Adipocyte (in vitro differentiated cells): ENCODE measurements at regions not wholly inside any gene's neighbourhood (a gene's known extent, or its start where the extent isn't known, plus 50 kb on each side); places are given as distances from the start of the nearest gene placed in this dataset.
A peak's percentile ranks its signal among the peaks of the same experiment; 100 is the strongest.

ENCODE experiments used
- DNase-seq: peaks from one replicate; pipeline ENCODE4 v3.0.0-alpha.2; 2015; ENCODE audit warnings: low read depth
- H3K27me3 ChIP-seq: replicated peaks from 2 replicates; pipeline ENCODE4 v1.7.0; 2013; ENCODE audit warnings: mild to moderate bottlenecking, low read length, moderate library complexity; ENCODE audit not compliant: control insufficient read depth, insufficient read depth
- H3K36me3 ChIP-seq: 2 replicates; pipeline ENCODE4 v1.7.0; 2013; ENCODE audit warnings: low read length, mild to moderate bottlenecking, moderate library complexity; ENCODE audit not compliant: control insufficient read depth, insufficient read depth, severe bottlenecking
- H3K4me1 ChIP-seq: 2 replicates; pipeline ENCODE4 v1.7.0; 2013; ENCODE audit warnings: mild to moderate bottlenecking, low read length, moderate library complexity; ENCODE audit not compliant: control insufficient read depth, insufficient read depth
- H3K4me3 ChIP-seq: 2 replicates; pipeline ENCODE4 v1.7.0; 2013; ENCODE audit warnings: mild to moderate bottlenecking, low read length, moderate library complexity
- H3K9ac ChIP-seq: 2 replicates; pipeline ENCODE4 v1.7.0; 2013; ENCODE audit warnings: mild to moderate bottlenecking, low read length, moderate library complexity
- H3K9me3 ChIP-seq: 2 replicates; pipeline ENCODE4 v1.7.0; 2013; ENCODE audit warnings: mild to moderate bottlenecking, low read length, moderate library complexity; ENCODE audit not compliant: control insufficient read depth

DNA sequence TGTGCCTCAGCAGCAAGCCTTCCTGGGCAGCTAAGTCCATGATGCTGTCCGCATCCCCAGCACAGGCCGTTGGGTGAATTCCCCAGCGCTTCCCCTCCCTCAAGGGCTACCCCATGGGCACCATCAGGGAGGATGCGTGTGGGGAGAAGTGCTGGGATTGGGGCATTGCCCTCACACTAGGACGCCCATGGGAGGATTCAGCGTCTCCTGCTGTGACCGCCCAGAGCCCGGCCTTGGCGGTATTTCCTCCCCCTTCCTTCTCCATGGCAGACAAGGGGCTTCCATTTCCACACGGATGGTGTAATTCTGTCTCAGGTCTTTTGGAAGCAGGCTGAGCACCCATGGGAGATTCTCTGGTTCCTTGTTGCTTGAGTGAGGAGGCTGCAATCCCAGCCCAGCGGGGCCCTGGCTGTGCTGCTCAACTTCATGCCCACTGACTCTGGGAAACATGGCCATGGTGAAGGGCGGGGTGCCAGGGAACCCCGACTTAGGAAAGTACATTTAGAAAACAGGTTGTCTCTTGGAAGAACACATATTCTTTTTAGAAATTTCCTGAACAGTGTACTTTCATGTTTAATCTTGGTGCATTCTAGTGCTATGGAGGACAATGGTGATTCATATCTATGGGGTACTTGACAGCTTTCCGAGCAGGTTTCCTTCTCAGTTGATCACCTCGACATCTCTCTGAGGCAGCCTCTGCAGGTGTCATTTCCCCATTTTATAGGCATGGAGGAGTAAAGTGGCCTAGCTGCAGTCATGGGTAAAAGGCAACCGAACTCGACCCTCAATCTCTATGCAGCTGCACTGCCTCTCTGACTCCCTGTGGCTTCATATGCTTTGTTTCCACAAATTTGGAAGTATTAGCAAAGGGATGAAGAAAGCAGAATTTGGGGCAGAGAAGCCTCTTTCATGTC is 178.2 kb upstream of the CST7 start:
- Histone ChIP-seq H3K4me1 (peaks cover 10% of the 10 kb centered on the region), H3K4me3 (no peak overlapping the region), H3K9me3 (peaks cover 5% of the 10 kb centered on the region), H3K27me3 (peaks cover 34% of the 10 kb centered on the region), H3K9ac (no peak overlapping the region), H3K36me3 (no peaks in the 10 kb centered on the region)
- DNase-seq = no peak

DNA sequence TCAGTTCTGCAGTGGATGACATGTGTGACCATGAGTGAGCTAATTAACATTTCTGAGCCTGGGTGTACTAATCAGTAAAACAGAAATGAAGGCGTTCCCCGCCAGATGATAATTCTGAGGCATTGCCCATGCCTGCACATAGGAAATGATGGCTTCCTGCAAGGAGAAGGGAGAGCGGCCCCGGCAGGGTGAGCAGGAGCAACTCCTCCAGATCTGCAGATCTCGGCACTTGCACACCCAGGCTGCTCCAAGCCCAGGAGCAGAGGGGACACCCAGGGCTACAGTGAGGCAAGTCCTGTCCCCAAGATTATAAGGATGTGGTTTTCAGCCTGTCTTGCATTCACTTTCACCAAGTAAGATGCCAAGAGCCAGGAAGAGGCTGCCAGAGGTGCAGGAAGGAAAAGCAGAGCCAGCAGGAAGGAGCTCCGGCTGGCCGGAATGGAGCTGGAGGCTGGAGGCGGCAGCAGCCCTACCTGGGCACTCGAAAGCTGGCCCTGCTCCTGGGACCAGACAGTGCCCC is 177.5 kb upstream of the CST7 start:
- H3K9ac ChIP-seq = no peak overlapping the region
- no peaks in the 10 kb centered on the region for H3K36me3 ChIP-seq
- peaks cover 29% of the 10 kb centered on the region for H3K27me3 ChIP-seq
- no peak overlapping the region for H3K4me3 ChIP-seq
- H3K4me1 ChIP-seq = peaks cover 10% of the 10 kb centered on the region
- no peak for DNase-seq
- peaks cover 5% of the 10 kb centered on the region for H3K9me3 ChIP-seq

DNA sequence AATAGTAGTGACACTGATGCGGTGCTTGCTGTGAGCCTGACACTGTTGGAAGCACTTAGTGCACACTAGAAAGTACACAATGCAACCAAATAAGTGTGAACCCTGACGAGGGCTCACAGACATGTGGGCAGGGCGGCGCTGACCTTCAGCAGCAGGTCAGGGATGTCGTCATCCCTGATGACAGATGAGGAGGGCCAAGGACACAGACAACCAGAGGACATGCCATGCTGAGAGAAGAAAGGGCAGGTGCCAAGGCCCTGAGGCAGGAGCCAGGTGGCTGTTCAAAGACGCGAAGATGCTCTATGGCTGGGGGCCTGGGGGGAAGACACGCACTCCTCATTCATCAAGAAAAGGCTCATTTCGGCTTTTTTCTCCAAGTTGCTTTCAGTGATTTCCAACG is 176.4 kb upstream of the CST7 start:
- Histone ChIP-seq H3K27me3 (peaks cover 29% of the 10 kb centered on the region), H3K4me1 (peaks cover 10% of the 10 kb centered on the region), H3K9ac (no peak overlapping the region), H3K36me3 (no peaks in the 10 kb centered on the region), H3K4me3 (no peak overlapping the region), H3K9me3 (peaks cover 5% of the 10 kb centered on the region)
- no peak for DNase-seq

DNA sequence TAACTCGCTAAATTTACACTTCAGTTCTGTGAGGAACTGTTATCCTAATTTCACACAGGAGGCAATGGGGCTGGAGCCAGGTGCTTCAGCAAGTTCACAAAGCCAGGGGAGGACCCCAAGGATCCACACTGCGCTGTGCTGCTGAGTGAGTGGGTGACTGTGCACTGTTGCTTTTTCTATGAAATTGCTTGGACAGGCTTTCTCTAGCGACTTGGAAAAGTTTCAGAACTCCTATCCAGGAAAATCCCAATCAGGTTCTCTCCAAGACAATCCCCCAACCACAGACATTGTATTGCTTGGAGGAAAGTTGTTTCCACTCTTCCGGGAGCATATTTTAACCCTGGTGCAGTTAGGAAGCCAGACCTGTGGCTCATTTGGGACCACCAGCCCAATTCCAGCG is 175.9 kb upstream of the CST7 start:
- DNase-seq = no peak

DNA sequence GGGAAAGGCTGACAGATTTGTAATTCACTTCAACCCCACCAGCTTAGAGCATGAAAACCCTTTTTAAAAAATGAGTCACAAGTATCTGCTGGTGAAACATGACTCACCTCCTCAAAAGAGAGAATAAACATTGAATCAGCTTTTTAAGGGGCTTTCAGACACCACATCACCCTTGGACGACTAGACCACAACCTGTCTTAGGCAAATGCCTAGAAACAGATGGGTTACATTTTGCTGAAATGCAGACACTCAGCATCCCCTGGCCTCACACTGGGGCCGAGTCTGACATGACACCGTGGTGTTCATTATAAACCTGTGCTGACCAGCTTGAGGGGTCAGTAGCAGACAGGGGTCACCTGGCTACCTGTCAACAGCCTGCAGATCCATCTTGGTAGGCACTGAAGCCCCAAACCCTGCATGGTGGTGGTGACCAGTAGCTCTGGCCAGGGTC is 175.3 kb upstream of the CST7 start:
- DNase-seq = peak; percentile 62
- H3K9me3 ChIP-seq = peaks cover 5% of the 10 kb centered on the region
- H3K36me3 ChIP-seq = no peaks in the 10 kb centered on the region

More for the DNA sequence above, 175.9 kb upstream of the CST7 start:
- Histone ChIP-seq H3K9me3 (peaks cover 5% of the 10 kb centered on the region), H3K4me1 (peaks cover 10% of the 10 kb centered on the region), H3K4me3 (no peak overlapping the region), H3K27me3 (peaks cover 34% of the 10 kb centered on the region), H3K9ac (no peak overlapping the region), H3K36me3 (no peaks in the 10 kb centered on the region)

DNA sequence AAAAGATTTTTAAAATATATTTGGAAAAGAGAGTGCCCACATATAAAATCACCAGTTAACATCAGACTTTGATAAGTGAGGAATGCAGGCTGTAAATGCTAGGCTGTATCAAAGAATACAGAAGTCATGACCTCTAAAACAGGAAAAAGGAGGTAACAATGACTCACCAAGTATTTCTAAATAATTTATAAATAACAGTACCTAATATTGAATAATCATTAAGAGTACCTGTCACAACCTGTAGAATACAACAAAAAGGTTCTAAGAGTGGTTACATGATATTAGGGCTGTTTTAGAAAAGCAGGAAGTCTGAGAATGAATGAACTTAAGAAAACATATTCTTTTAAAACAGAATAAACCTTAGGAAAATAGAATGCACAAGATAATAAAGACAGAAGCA is 173.1 kb upstream of the CST7 start:
- H3K4me1 ChIP-seq = peaks cover 10% of the 10 kb centered on the region
- no peaks in the 10 kb centered on the region for H3K36me3 ChIP-seq
- no peak for DNase-seq
- H3K9me3 ChIP-seq = peaks cover 5% of the 10 kb centered on the region
- peaks cover 32% of the 10 kb centered on the region for H3K27me3 ChIP-seq
- no peak overlapping the region for H3K4me3 ChIP-seq
- no peak overlapping the region for H3K9ac ChIP-seq

More for the DNA sequence above, 175.3 kb upstream of the CST7 start:
- Histone ChIP-seq H3K27me3 (peaks cover 36% of the 10 kb centered on the region), H3K4me1 (peaks cover 10% of the 10 kb centered on the region), H3K9ac (no peak overlapping the region), H3K4me3 (no peak overlapping the region)

DNA sequence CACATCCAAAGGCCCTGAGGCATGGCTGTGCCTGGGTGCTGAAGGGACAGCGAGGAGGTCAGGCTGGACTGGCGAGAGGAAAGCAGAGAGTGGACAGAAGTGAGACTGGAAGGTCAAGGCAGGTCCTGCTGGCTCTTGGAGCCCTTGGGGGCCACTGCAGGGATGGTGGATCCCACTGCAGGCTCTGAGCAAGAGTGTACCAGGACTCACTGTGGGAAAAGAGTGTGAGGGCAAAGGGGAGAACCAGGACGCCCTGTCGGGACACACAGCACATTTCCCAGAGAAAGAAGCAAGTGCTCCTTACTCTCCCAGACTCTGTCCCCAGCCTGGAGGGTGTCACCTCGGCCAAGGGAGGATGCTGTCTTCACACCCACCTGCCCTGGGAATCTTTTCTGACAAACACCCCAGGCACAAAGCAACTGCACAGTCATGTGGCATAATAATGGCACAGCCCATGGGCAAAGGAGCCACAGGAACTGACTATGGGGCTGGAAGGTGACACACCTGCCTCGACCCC is 172.3 kb upstream of the CST7 start:
- no peak overlapping the region for H3K4me3 ChIP-seq
- H3K9ac ChIP-seq = no peak overlapping the region
- H3K9me3 ChIP-seq = peaks cover 5% of the 10 kb centered on the region
- DNase-seq = no peak
- no peaks in the 10 kb centered on the region for H3K36me3 ChIP-seq
- peaks cover 30% of the 10 kb centered on the region for H3K27me3 ChIP-seq
- H3K4me1 ChIP-seq = peaks cover 10% of the 10 kb centered on the region

DNA sequence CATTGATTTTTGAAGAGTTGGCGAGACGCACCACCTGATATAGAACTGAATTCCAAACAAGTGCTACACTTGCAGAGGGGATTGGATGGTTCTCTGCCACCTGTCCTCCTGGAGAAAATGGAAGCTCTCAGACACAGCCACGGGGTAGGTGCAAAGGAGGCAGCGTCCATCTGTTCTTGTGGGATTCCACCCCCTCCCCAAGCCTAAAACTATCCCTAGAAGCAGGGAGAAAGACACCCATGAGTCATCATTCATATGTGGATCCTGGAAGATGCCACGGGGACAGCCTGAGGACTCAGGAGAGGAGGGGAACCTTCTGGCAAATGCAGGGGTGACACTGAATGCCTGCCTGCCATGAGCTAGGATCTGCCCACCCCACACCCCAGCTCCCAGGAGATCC is 171.3 kb upstream of the CST7 start:
- Histone ChIP-seq H3K9ac (no peak overlapping the region), H3K9me3 (peaks cover 5% of the 10 kb centered on the region), H3K4me1 (peaks cover 8% of the 10 kb centered on the region), H3K27me3 (peaks cover 38% of the 10 kb centered on the region), H3K36me3 (no peaks in the 10 kb centered on the region), H3K4me3 (no peak overlapping the region)
- no peak for DNase-seq

DNA sequence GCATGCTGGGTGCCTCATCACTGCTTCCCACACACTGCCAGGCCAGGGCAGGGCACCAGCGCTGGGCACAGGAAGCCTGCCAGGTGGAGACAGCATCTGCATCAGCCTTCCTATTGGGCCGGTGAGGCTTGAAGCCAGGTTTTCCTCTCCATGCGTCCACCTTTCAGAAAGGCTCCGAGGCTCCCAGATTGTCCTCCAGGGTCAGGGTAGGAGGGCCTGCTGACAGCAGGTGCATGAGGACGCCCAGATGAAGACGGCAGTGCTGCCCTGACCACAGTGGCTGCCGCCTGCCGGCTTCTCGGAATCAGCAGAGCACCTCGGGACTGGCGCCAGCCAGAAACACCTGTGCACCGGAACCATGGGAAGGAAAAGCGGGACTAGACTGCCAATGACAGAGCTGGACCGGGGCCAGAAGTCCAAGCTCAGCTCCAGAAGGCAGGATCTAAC is 170.5 kb upstream of the CST7 start:
- Histone ChIP-seq H3K4me1 (no peaks in the 10 kb centered on the region), H3K4me3 (no peak overlapping the region), H3K36me3 (no peaks in the 10 kb centered on the region), H3K27me3 (peaks cover 46% of the 10 kb centered on the region), H3K9ac (no peak overlapping the region), H3K9me3 (peaks cover 7% of the 10 kb centered on the region)
- DNase-seq = no peak

DNA sequence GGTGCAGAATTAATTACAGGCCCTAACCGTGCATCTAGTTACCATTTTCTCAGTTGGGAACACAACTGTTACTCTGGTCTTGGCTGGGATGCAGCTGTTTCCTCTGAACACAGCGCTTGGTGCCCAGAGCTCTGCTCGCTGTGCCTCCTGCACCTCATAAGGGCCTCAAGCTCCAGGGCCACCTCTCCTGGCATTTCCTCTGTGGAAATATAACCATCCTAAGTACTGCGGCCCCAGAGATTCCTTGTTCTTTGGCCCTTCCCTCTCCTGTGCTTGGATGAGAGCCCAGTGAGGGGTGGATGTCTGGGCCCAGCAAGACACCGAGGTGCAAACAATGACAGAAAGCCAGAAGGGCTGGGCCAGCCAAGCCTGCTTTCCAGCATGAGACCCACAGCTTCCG is 169.9 kb upstream of the CST7 start:
- Histone ChIP-seq H3K36me3 (no peaks in the 10 kb centered on the region), H3K9me3 (peaks cover 12% of the 10 kb centered on the region), H3K9ac (no peak overlapping the region), H3K4me3 (no peak overlapping the region), H3K4me1 (no peaks in the 10 kb centered on the region), H3K27me3 (peaks cover 51% of the 10 kb centered on the region)
- no peak for DNase-seq

DNA sequence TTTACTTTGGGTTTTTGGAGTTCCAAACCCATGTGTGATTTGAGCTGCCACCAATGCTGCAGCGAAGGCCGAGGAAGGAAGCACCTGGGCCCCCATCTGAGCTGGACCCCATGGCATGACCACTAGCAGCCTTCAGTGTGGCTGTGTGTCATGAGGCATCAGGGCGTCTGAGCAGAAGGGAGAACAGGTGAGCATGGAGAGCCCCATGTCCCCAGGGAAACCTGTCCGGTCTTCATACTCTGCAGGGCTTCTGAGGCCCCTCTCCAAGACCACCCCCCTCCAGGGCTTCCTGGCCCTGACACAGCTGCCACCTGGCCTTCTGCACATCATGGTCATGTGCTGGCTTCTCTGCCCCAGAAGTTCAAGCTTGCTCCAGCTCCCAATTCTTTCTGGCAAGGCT is 169.1 kb upstream of the CST7 start:
- DNase-seq = no peak
- no peaks in the 10 kb centered on the region for H3K36me3 ChIP-seq

More for the DNA sequence above, 169.1 kb upstream of the CST7 start:
- H3K27me3 ChIP-seq = peaks cover 56% of the 10 kb centered on the region
- H3K9ac ChIP-seq = no peak overlapping the region
- H3K9me3 ChIP-seq = peaks cover 14% of the 10 kb centered on the region
- H3K4me1 ChIP-seq = no peaks in the 10 kb centered on the region
- H3K4me3 ChIP-seq = no peak overlapping the region
